GM11168 (cell line): ENCODE measurements at regions not wholly inside any gene's neighbourhood (a gene's known extent, or its start where the extent isn't known, plus 50 kb on each side); places are given as distances from the start of the nearest gene placed in this dataset.

Source experiments
- in situ Hi-C: fragments of 300-500 bp; cut with MboI; formaldehyde crosslinking; loops from one replicate; pipeline ENCODE4 v1.12.0; 2022; ENCODE audit warnings: low sequenced_read_pairs; ENCODE audit not compliant: unreplicated experiment

- in situ Hi-C loops: no loop called here
These were observed 88.2 kb downstream of the TMA16 start for GRCh38 chr4:163582703-163583102.

- in situ Hi-C loops: no loop called here
These were observed 93.4 kb downstream of the TMA16 start for GRCh38 chr4:163587867-163588266.

- in situ Hi-C loops: no loop called here
These were observed 94.0 kb downstream of the TMA16 start for GRCh38 chr4:163588532-163588931.

- in situ Hi-C loops: no loop called here
These were observed 95.6 kb downstream of the TMA16 start for GRCh38 chr4:163590103-163590502.

GRCh38 chr4:163590619-163591264 lies 96.3 kb downstream of the TMA16 start:
- in situ Hi-C loops: no loop called here

GRCh38 chr4:163591614-163592020 lies 97.1 kb downstream of the TMA16 start:
- in situ Hi-C loops: no loop called here

GRCh38 chr4:163592212-163592611 lies 97.7 kb downstream of the TMA16 start:
- in situ Hi-C loops: no loop called here

GRCh38 chr4:163595580-163595979 lies 101.1 kb downstream of the TMA16 start:
- in situ Hi-C loops: no loop called here

- in situ Hi-C loops: no loop called here
These were observed 103.5 kb downstream of the TMA16 start for GRCh38 chr4:163598028-163598427.

GRCh38 chr4:163598489-163598888 lies 104.0 kb downstream of the TMA16 start:
- in situ Hi-C loops: no loop called here

- in situ Hi-C loops: no loop called here
These were observed 106.2 kb downstream of the TMA16 start for GRCh38 chr4:163600727-163601126.

- in situ Hi-C loops: no loop called here
These were observed 108.8 kb downstream of the TMA16 start for GRCh38 chr4:163603257-163603656.

GRCh38 chr4:163606896-163607691 lies 112.6 kb downstream of the TMA16 start:
- in situ Hi-C loops: no loop called here

GRCh38 chr4:163609019-163609418 lies 114.5 kb downstream of the TMA16 start:
- in situ Hi-C loops: no loop called here

GRCh38 chr4:163610648-163611047 lies 116.2 kb downstream of the TMA16 start:
- in situ Hi-C loops: no loop called here

GRCh38 chr4:163611182-163611581 lies 116.7 kb downstream of the TMA16 start:
- in situ Hi-C loops: no loop called here

GRCh38 chr4:163611784-163612445 lies 117.4 kb downstream of the TMA16 start:
- in situ Hi-C loops: no loop called here

- in situ Hi-C loops: no loop called here
These were observed 118.3 kb downstream of the TMA16 start for GRCh38 chr4:163612762-163613161.

GRCh38 chr4:163613383-163613782 lies 118.9 kb downstream of the TMA16 start:
- in situ Hi-C loops: no loop called here

- in situ Hi-C loops: no loop called here
These were observed 120.4 kb downstream of the TMA16 start for GRCh38 chr4:163614866-163615265.

- in situ Hi-C loops: no loop called here
These were observed 124.4 kb downstream of the TMA16 start for GRCh38 chr4:163618845-163619244.
